Iris pigment epithelial cell (primary cell): ENCODE measurements at regions not wholly inside any gene's neighbourhood (a gene's known extent, or its start where the extent isn't known, plus 50 kb on each side); places are given as distances from the start of the nearest gene placed in this dataset.

Experiments
- DNase-seq: peaks from one replicate; pipeline ENCODE4 v3.0.0-alpha.2; 2011; ENCODE audit warnings: low read depth

DNA sequence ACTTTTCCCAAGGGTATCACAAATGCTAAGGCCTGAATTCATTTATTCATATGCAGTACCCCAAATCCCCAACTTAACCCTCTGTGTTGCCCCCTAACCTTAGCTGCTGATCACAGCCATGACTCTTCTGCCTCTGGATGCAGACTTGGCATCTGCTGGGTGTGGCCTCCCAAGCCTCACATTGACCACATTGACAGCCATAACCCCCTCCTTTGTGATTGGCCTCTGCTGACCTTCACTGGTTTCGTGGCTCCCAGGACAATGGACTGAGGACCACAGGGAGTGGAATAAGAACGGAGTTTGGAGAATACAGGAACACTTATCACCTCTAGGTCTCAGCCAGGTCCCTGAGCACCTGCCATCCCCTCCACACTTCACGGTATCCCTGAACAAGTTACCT is 123.6 kb upstream of the CPEB2 start:
- DNase-seq: no peak

DNA sequence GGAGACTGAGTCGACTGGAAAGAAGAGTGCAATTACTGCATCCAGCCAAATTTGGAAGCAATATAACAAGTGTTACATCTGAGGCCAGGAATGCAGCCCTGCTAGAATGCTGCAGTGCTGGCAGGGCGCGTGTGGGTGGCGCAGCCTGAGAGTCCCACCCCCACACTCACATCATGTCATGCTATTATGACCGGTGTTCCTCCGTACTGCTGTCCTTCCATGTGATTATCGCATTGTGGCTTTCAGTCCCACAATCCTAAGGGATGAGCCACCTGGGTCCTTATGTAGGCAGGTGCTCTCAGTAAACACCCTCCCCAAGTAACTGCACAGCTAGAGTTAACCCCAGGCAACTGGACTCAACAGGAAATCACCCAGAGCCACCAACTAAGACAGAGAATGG is 122.6 kb upstream of the CPEB2 start:
- DNase-seq: no peak

DNA sequence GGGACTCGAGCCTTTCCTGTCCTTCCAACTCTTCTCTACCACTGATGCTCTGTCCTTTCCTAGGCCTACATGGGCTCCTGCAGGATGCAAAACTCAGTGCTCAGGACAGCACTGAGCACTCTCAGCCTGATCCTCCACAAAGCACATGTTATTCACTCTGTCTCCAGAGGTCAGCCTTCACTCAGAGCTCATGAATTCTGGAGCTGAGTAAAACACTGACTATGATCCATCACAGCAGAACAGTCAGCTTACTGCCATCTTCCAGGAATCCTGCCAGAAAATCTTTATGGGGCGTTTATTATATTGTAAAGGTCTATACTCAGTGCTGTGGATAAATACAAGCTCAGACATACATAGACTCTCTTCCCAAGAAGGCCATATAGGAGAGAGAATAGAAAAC is 121.5 kb upstream of the CPEB2 start:
- no peak for DNase-seq

DNA sequence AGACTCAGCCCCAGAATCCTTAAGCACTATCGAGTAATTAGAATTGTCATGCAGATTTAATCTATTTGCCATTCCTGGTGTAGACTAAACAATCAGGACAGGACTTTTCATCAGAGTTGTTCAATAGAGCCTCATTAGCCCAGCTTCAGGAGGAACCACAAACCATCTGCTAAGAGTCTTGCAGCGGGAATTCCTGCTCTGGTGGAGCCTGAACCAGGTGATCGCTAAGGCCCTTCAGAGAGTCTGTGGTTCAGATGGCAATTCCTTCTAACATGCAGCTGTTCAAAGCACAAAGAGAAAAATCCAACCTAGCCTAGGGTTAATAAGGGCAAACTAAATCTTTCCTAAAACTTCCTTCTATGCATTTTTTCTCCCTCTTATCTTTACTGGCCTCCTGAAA is 119.1 kb upstream of the CPEB2 start:
- no peak for DNase-seq

DNA sequence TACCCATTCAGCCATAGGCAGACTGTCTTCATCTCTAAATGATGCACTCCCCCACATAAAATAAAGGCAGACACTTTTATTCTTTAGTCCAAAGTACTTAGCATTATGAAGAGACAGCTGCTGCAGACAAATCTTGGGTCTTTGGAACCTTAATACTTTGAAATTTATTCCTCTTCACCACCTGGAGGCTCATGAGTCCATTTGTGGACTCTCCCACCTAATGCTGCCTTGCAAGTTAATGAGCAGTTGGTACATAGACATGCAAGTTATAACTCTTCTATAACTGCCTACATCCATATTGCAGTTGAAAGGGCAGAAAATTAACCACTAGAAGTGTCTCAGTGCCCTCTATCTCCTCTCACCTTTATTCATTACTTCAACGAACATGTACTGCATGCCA is 118.6 kb upstream of the CPEB2 start:
- no peak for DNase-seq

DNA sequence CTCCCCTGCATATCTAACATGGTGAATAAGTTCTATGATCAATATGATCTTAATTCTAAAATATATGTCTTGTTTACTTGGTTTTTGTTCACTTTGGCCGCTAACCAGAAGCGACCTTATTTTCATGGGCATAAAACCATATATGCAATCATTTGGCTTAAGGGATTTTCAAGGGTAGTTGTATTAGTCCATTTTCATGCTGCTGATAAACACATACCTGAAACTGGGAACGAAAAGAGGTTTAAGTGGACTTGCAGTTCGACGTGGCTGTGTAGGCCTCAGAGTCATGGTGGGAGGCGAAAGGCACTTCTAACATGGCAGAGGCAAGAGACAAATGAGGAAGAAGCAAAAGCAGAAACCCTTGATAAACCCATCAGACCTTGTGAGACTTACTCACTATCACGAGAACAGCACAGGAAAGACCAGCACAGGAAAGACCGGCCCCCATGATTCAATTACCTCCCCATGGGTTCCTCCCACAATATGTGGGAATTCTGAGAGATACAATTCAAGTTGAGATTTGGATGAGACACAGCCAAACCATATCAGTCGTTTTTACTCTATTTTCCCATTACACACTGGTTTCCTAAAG is 114.3 kb upstream of the CPEB2 start:
- DNase-seq: no peak

DNA sequence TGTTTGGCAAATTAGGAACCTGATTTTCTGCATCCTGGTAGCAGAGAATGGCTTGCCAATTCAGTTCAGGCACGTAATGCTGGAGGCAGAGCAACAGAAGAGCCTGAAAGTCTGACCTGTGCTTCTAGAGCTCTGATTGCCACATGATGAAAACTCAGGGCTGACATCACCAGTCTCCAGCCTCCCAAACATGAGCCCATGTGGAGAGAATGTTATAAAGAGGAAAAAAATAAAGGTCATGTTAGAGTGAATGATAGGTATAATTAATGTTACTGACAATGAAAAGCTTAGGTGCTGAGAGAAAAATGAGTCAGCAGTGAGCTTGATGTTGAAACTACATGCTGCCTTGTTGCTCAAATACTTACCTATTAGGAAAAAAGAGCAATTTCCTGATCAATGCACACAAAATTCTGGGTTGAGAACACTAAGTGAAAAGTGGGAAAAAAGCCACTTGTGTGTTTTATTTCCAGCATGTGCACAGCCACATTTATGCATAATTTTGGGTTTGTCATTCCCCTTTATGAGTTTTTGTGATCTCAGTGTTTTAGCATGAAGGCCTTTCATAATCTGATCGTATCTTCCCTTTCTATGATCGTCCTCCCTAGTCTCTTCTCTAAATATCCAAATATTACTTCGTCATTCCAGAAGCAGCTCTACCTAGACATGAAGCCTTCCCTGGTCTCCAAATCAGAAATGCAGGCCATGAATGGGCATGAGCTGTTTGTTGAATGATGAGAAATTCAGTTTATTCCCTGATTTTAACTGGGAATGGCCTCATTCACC is 113.3 kb upstream of the CPEB2 start:
- peak; percentile 48 for DNase-seq

DNA sequence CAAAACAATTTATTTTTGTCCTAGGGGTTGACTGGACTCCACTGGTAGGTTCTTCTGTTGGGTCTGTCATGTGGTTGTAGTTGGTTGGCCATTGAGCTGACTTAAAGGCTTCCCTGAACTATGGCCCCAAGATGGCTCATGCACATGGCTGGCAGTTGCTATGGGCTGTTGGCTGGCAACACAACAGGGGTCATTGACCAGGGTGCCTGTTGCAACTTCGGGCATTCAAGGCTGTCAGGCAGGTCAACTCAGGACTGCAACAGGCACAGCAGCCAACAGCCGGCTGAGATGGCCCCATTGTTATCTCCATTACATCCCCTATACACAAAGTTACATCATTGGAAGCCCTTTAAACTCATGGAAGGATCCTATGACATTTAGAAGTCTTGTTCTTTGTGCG is 109.7 kb upstream of the CPEB2 start:
- DNase-seq: no peak

DNA sequence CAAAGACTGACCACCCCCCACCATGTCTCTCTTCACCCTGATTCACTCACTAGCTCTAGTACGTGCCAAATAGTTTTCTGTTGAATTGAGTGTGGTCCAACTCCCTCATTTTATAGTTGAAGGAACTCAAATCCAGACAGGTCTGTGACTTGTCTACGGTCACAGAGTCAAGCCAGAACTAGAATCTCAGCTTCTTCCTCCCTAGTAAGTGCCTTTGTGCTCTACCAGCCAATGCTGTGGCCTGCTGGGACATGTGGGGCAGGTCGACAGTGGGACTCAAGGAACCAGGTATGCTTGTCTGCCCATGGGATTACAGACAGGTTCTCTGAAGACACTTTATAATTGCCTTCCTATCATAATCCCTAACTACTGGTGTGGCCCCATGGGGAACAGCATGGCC is 108.6 kb upstream of the CPEB2 start:
- no peak for DNase-seq

DNA sequence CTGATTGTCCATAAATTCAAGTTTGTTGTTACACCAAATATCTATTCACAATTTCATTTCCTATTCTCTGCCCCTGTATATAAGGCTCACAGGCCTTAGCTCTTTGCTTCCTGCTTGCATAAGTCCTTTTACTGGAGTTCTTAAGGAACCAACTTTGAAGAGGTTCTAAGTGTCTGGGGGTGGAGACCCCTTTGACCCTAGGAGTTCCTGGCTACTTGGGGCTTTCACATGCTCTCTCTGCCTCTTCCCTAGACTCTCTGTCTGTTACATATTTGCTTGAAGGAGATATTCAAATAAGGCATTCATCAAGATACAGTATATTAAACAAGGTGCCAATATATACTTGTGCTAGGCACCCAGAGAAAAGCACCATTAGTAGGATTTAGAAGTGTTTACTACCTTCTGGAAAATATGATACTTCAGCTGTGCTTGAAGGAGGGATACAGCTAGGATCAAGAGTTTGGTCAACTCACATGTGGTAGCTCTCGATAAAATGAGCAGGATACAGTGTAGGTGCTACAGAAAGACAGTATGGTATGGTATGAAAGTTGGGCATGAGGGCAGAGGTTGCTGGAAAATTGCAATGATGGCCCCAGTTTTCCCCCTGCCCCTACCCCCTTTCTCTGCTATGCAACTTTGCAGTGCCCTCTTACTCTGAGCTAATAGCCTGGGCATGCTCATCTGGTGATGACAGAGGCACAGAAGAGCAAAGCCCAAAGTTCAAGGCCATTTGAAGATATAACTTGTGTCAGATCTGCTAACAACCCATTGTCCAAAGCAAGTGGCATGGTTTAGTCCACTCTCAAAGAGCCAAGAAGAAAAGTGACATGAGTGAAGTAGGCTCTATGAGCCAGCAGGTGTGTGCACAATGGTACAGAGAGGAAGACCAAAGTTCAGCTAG is 107.6 kb upstream of the CPEB2 start:
- no peak for DNase-seq

DNA sequence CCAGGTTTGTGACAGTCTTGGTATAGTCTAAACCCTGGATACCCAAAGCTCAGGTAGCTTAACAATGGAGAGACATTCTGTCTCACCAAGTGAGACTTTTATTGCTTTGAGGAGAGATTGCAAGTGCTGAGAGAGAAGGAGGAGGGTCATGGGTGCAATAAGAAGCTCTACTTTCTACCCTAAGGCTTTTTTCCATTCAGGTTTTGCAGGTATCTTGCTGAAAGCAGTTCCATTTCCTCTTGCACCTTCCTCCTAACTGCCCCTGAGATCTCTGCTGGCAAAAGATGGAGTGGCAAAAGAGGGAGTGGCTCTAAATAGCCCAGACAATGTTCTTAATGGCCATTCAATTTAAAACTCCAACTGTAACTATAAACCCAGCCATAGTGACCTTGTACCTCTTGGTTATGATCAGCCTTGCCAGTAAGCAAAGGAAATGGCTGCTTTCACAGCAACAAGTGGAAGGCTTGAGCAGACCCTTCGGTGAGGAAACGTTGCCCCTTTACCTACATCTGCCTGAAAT is 105.6 kb upstream of the CPEB2 start:
- DNase-seq: no peak

DNA sequence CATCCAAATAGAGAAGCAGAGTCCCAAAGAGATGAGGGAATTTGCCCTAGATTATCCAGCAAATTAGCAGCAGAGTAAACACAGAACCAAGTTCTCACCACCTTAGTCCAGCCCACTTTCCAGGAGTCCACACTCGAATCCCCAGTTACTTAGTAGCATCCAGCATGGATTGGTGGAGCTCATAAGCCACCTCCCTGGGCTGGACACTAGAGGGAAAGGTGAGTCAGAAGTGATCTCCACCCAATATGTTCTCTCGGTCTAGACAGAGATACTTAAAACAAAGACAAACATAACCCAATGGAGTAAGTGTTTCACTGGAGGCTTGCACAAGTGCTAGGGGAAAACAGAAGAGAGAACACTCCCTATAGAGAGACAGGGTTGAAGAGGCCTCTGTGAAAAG is 105.1 kb upstream of the CPEB2 start:
- DNase-seq: no peak

DNA sequence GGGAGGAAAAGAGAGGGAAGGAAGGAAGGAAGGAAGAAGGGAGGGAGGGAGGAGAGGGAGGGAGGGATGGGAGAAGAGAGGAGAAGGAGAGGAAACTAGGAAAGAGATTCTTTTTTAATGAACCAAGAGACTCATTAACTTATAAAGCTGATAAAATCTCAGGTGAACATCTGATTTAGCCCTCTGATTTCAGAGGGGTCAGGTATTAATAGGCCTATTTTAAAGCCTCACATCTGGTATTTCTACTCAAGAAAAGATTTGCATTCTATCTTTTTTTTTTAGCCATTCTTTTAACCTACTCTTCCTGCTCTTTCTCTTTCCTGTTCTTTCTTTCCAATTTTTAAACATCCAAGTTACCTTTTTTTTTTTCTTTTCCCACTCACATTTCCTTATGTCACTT is 103.3 kb upstream of the CPEB2 start:
- no peak for DNase-seq

DNA sequence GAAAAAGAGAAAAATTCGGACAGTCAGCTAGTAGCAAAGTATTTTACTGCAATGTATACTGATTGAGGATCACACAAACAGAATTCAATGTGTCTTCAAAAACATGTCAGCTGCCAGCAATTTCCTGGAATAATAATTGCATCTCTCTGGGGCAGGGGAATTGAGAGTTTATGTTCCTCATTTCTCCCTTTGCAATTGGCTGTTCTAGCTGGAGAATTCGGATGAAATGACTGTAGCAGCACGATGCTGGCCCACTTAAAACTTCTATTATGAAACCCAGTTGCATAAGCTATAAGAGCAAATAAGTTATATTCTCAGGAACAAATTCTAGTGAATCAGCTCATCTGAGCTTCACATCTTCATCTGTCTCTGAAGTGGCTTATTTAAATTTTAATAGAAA is 99.9 kb upstream of the CPEB2 start:
- no peak for DNase-seq

DNA sequence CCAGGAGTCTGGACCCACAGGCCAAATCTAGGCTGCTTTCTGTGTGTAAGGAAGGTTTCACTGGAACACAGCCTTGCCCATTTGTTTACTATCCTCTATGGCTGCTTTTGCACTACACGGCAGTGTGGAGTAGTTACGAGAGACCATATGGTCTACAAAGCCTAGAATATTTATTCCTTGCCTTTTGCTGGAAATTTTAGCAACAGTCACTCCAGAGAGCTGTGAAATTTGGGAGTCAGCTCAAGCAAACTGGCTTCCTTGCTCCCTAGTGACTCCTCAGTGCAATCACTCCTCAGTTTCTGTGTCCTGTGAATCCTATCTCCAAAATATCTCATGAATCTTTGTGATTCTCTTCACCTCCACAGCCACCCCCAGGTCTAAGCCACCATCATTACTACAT is 99.0 kb upstream of the CPEB2 start:
- DNase-seq: no peak

DNA sequence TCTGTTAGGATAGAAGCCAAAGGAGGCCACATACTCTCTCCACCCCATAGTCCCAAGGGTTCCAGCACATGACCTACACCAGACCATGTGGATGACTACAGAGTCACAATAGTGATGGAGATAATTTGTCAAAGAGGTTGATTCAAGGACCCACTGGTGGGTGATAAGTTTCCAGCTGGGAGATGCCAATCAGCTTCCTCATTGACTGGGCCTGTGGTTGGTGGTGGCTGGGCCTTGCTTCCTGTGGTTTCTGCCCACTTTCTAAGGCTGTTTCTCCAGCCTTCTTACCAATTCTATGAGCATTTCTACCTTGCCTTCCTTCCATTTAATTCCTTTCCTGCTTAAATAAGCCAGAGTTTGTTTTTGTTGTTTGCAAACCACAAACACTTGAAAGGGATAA is 95.5 kb upstream of the CPEB2 start:
- no peak for DNase-seq

DNA sequence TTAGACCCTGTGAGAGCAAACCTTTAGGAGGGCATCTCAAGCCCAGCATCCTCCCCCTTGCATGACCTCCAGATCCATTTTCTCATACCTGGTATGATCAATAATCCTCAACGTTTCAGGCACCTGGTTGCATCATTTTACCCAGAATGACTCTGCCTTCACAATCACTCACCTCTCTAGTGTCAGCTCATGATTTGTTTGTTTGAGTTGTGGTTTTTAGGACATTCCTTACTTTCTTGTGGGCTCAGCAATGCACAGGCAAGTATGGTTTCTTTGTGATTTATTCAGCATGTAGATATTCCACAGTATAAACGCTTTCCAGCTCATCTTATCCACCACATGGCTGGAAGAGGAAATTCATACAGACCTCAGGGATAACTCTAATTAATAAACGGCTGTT is 93.6 kb upstream of the CPEB2 start:
- DNase-seq: peak; percentile 65

DNA sequence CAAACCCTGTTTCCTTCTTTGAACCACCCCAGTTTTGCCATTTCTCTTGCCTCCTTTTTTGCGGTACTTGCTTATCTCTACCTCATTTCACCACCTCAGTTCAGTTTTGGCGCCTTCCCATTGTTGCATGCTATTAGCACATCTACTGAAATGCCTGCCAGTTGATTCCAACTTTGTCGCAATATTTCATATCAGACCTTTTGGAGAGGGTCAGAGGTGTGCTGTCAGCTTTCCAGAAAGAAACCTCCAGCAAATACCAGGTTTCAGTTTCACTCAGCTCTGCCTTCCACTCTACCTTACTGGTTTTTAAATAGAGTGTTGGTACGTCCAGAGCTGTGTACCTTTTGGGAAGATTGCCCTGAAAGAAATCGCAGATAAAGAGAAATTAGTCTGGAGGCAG is 91.9 kb upstream of the CPEB2 start:
- no peak for DNase-seq

DNA sequence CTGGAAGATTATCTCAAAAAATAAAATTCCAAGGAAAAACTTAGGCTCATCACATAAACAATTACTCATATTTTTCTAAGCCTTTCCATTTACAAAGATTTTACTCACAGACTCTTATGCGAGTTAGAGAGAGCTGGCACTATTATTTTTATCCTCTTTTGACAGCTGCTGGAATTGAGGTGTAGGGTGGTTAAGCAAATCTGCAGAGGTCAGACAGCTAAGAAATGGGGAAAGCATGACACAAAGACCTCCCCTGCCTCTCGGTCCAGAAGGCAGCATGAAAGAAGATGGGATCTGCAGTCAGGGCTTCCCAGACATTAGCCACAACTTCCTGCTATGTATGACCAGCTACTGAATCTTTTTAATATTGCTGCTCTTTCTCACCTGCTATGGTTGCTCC is 89.9 kb upstream of the CPEB2 start:
- no peak for DNase-seq

DNA sequence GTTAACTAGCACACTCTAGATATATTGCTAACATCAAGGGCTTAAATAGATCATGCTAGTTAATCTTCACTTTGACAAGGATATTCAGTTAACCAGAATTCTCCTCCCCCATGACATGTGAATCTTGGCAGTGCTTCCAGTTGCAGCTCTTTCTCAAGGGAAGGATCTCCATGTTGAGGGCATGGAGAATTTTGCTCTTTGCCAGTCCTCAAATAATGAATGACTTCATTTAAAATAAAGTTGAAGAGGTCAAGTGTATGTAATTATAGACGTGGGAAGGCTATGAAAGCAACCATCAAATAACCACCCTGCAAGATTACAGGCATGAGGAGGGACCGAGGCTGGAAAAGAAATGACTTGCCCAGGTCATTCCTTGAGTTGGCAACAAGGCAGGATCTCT is 87.3 kb upstream of the CPEB2 start:
- no peak for DNase-seq

DNA sequence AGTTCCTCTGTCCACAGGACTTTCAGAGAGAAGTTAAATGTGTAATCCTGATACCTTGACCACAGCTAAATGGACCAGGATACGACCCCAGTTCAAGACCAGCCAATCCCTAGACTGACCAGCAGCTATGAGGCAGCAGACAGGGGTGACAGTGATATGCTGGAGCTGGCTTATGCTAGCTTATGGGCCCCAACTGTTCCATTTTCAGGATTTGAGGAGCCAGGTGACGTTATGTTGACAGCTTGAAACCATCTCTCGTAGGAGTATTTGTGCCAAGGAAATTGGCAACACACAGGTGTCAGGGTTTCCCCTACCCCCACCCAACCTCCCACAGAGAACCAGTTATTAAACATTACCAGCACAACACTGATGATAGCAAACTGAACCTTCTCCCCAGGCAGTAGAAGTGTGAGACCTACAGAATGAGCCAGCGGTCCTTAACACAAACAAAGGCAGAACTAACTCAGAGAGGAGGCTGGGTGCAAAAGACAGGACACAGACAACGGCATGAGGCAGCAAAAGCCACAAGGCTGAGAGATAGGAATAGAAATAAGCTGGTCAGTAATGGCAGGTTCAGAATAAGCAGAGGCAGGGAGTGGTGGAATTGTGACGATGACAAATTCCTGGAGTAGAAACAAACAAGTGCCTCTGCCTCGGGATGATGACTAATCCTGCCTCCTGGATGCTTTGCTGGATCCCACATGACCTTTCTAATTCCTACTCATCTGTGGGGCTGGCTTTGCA is 85.6 kb upstream of the CPEB2 start:
- DNase-seq: peak; percentile 52

DNA sequence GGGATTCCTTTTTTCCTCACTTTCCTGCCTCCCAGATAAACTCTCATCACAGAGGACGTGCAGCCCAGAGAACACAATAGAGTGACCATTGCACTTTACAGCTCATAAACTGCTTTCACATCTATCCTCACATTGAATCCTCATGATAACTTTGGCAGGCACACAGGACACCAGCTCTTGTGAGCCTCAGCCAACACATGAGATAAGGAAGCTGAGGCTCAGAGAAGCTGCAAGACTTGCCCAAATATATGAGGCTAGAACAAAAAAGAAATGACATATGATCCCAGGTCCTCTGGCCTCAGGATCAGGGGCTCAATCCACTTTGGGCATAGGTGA is 85.0 kb upstream of the CPEB2 start:
- no peak for DNase-seq
